ENCODE measurements at regions not wholly inside any gene's neighbourhood (a gene's known extent, or its start where the extent isn't known, plus 50 kb on each side); places are given as distances from the start of the nearest gene placed in this dataset.

DNA sequence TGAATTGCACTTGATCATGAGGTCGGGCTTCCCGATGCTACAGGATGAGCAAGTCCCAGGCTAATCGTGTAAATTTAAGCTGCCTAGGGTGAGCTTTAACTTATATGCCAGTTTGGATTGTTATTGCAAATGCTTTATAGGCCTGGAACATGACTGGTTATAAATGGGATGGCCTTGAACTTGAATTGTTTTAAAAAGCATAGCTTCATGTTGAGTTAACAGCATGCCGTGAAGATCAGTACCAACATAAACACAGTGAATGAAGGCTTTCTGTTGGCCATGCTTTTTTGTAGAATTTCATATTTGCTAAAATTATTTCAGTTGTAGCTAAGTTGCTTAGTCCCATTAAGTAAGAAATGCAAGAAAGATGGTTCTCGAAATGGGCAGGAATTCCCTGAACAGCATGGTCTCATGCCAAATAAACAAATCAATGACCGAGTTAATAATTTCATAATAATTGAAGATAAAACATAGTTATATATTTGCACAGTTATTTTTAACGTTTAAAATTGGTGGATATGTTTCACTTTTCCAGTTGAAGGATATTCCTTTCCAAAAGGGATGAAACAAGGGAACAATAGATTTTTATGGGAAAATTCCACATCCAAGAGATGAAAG is 76.6 kb upstream of the ARID1B start:
- H3K4me3 ChIP-seq (ENCODE audit: low read length), result no peak overlapping the region
- no peak overlapping the region for H2AFZ ChIP-seq (ENCODE audit: low read depth, low read length)
- peaks cover 3% of the 10 kb centered on the region for H3K27me3 ChIP-seq (ENCODE audit: insufficient read depth, low read length)
- no peaks in the 10 kb centered on the region for H3K9me3 ChIP-seq (ENCODE audit: low read length)
- H3K36me3 ChIP-seq (ENCODE audit: insufficient read depth, low read length), result no peaks in the 10 kb centered on the region
- H3K4me1 ChIP-seq (ENCODE audit: insufficient read depth, low read length), result no peaks in the 10 kb centered on the region

DNA sequence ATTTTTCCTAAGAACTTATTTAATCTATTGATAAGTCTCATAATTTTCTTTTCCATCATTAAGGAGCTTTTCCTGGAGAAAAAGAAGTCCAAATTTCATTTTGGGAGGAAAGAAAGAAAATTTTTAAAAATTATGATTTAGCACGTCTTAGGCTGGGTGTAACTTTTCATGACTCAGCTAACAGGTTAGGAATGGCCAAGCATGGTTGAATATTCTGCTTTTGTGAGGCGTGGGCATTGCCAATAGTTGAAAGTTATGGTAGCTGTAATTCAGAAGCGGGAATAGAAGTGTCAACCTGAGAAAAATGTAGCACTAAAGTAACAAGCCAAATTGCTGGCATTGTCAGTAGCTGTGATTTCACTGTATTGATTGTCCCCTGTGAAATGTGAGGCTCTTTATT is 77.2 kb upstream of the ARID1B start:
- no peaks in the 10 kb centered on the region for H3K4me1 ChIP-seq (ENCODE audit: insufficient read depth, low read length)

DNA sequence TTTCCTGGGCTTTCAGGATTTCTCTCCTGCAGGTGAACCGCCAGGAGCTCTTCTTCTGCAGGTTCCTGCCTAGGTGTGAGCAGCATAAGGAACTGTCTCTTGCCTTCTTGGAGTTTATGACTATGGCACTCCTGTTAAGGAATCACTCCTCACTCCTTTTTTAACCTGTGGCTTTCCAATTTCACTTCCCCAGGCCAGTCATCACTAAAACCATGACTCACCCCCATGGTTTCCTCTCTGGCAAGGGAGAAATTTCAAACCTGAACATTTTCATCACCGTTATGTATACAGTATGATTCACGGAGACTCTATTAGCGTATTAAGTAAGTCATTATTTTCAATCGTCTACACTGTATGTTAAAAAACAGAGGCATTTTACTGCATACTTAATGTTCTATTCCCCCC is 78.2 kb upstream of the ARID1B start:
- no peak overlapping the region for H2AFZ ChIP-seq (ENCODE audit: low read depth, low read length)
- H3K36me3 ChIP-seq (ENCODE audit: insufficient read depth, low read length), result no peaks in the 10 kb centered on the region
- H3K4me1 ChIP-seq (ENCODE audit: insufficient read depth, low read length), result no peaks in the 10 kb centered on the region
- peaks cover 3% of the 10 kb centered on the region for H3K27me3 ChIP-seq (ENCODE audit: insufficient read depth, low read length)
- H3K9me3 ChIP-seq (ENCODE audit: low read length), result no peaks in the 10 kb centered on the region
- no peak overlapping the region for H3K4me3 ChIP-seq (ENCODE audit: low read length)

More for the DNA sequence above, 77.2 kb upstream of the ARID1B start:
- H2AFZ ChIP-seq (ENCODE audit: low read depth, low read length), result no peak overlapping the region
- H3K4me3 ChIP-seq (ENCODE audit: low read length), result no peak overlapping the region
- H3K36me3 ChIP-seq (ENCODE audit: insufficient read depth, low read length), result no peaks in the 10 kb centered on the region
- H3K27me3 ChIP-seq (ENCODE audit: insufficient read depth, low read length), result peaks cover 3% of the 10 kb centered on the region
- H3K9me3 ChIP-seq (ENCODE audit: low read length), result no peaks in the 10 kb centered on the region

DNA sequence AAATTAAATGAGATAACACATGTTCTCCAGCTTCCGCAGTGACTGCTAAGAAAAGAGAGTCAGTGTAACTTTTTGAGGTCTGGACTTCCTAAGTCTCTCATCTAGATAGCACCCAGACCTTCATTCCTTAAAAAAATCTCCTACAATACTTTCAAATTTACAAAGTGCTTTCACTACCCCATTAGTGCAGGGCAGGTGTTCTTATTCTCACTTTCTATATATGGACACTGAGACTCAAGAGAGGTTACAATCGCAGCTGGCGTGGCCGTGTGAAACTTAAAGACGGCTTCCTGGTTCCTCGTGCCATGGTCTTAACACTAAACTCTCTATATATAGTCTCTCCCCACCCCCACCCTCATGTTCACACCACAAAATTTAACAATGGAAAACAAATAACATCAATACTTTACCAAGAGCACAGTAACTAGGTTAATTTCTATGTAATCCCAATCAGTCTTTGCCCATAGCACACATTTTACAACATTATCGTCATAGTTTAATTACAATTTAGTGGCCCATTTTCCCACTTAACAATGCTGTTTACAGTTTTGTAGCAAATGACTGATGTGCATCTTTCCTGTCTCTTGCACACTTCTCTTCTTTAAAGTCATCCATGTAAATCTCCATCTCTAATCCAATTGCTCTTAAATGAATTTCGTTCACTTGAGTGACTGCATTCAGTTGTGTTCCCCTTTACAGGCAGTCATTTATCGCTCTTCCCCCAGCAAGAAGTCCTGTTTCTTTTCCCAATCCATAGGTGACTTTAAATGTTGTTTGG is 78.8 kb upstream of the ARID1B start:
- no peak overlapping the region for H2AFZ ChIP-seq (ENCODE audit: low read depth, low read length)
- no peaks in the 10 kb centered on the region for H3K36me3 ChIP-seq (ENCODE audit: insufficient read depth, low read length)
- H3K4me3 ChIP-seq (ENCODE audit: low read length), result no peak overlapping the region
- no peaks in the 10 kb centered on the region for H3K9me3 ChIP-seq (ENCODE audit: low read length)
- H3K4me1 ChIP-seq (ENCODE audit: insufficient read depth, low read length), result no peaks in the 10 kb centered on the region
- peaks cover 3% of the 10 kb centered on the region for H3K27me3 ChIP-seq (ENCODE audit: insufficient read depth, low read length)

DNA sequence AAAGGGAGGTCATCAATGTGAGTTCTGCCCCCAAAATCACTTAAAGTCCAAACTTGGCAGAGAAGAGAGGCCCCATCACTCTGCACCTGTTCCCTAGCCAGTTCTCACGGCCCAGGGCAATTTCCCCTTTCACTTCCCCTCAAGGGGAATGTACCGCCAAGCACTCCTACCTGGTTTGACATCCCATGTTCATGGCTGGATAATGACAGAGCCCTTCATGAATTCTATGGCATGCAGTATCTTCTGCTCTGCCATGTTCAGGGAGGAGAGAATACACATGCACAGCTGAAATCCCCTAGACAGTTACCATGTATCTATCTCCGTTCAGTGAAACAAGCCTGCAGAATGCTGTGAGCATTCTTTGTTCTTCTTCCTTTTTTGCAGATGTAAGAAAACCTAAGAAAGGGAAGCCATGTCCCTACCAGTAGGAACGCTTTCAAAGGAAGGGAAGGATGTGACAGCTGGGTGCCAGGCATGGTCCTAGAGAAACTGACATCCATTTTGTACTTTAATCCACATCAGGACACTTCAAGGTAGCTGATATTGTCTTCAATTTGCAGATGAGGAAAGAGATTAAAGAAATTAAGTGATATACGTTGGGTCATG is 79.8 kb upstream of the ARID1B start:
- no peaks in the 10 kb centered on the region for H3K4me1 ChIP-seq (ENCODE audit: insufficient read depth, low read length)
- no peaks in the 10 kb centered on the region for H3K9me3 ChIP-seq (ENCODE audit: low read length)
- H3K36me3 ChIP-seq (ENCODE audit: insufficient read depth, low read length), result no peaks in the 10 kb centered on the region
- no peak overlapping the region for H2AFZ ChIP-seq (ENCODE audit: low read depth, low read length)
- H3K27me3 ChIP-seq (ENCODE audit: insufficient read depth, low read length), result peaks cover 3% of the 10 kb centered on the region
- no peak overlapping the region for H3K4me3 ChIP-seq (ENCODE audit: low read length)

DNA sequence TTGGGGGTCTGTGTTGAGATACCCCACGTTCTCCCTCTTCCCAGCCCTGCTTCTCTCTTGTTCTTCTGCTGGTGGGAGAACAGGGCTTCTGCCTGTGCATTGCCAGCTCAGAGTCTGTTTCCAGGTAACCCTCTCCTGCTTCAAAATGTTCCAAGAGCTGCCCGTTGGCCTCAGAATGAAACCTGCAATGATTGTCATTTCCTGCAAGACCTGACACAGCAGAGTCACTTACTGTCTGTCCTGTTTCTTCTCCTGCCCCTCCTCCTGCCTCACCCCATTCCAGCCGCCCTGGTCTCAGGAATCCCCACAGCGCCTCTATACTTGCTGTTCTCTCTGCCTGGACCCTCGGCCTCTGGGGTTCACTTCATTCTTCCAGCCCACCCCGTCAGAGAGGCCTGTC is 81.4 kb upstream of the ARID1B start:
- no peaks in the 10 kb centered on the region for H3K36me3 ChIP-seq (ENCODE audit: insufficient read depth, low read length)
- no peak overlapping the region for H3K4me3 ChIP-seq (ENCODE audit: low read length)
- H2AFZ ChIP-seq (ENCODE audit: low read depth, low read length), result no peak overlapping the region
- H3K27me3 ChIP-seq (ENCODE audit: insufficient read depth, low read length), result peaks cover 5% of the 10 kb centered on the region
- H3K4me1 ChIP-seq (ENCODE audit: insufficient read depth, low read length), result no peaks in the 10 kb centered on the region
- no peaks in the 10 kb centered on the region for H3K9me3 ChIP-seq (ENCODE audit: low read length)

DNA sequence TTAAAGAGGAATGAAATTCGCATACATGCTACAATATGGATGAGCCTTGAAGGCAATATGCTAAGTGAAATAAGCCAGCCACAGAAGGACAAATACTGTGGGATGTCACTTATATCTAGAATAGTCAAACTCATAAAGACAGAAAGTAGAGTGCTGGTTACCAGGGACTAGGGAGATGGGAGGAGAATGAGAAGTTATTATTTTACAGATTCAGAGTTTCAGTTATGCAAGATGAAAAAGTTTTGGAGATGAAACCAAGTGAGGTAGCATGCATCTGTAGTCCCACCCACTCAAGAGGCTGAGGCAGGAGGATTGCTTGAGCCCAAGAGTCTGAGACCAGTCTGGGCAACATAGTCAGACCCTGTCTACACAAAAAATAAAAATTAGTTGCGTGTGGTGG is 82.5 kb upstream of the ARID1B start:
- Histone ChIP-seq H3K36me3 (ENCODE audit: insufficient read depth, low read length) (no peaks in the 10 kb centered on the region), H3K27me3 (ENCODE audit: insufficient read depth, low read length) (peaks cover 6% of the 10 kb centered on the region), H3K9me3 (ENCODE audit: low read length) (no peaks in the 10 kb centered on the region), H3K4me3 (ENCODE audit: low read length) (no peak overlapping the region), H3K4me1 (ENCODE audit: insufficient read depth, low read length) (no peaks in the 10 kb centered on the region), H2AFZ (ENCODE audit: low read depth, low read length) (no peak overlapping the region)

DNA sequence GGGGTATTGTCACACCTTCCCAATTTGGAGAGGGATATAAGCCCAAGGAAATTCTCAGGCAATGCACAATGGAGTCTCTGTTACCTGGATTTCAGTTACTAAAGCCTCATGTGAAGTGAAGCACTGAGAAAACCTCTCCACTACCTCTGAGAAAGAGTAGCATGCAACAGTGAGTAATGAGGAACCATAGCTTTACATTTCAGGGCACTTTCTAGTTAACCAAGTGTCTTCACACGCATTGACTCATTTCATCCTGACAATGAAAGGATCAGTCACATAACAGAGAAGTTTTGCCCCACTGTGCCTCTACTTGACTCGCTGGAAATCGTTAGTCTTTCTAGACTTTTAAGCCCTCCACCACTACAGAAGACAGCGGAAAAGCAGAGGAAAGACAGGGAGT is 86.2 kb upstream of the ARID1B start:
- Histone ChIP-seq H3K4me1 (ENCODE audit: insufficient read depth, low read length) (peaks cover 3% of the 10 kb centered on the region), H3K4me3 (ENCODE audit: low read length) (no peak overlapping the region), H3K9me3 (ENCODE audit: low read length) (no peaks in the 10 kb centered on the region), H3K36me3 (ENCODE audit: insufficient read depth, low read length) (no peaks in the 10 kb centered on the region), H3K27me3 (ENCODE audit: insufficient read depth, low read length) (peaks cover 11% of the 10 kb centered on the region), H2AFZ (ENCODE audit: low read depth, low read length) (no peak overlapping the region)

DNA sequence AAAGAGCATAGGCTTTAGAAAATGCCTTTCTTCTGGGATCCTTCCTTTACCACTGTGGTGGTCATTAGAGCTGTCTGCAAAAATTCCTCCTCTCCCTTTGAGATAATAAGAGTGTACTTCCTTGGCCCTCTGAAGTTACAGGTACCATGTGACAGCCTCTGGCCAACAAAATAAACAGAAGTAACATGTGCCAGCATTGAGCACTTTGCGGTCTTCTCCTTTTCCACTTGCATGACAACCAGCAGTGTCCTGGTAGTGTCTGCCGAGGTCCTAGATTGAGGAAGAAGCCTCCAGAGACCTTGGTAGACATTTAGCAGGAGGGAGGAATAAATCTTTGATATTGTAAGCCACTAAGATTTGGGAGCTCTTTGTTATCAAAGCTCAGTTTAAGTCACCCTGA is 87.5 kb upstream of the ARID1B start:
- no peaks in the 10 kb centered on the region for H3K36me3 ChIP-seq (ENCODE audit: insufficient read depth, low read length)
- peaks cover 10% of the 10 kb centered on the region for H3K4me1 ChIP-seq (ENCODE audit: insufficient read depth, low read length)
- no peak overlapping the region for H2AFZ ChIP-seq (ENCODE audit: low read depth, low read length)
- peaks cover 8% of the 10 kb centered on the region for H3K27me3 ChIP-seq (ENCODE audit: insufficient read depth, low read length)
- no peaks in the 10 kb centered on the region for H3K9me3 ChIP-seq (ENCODE audit: low read length)
- no peak overlapping the region for H3K4me3 ChIP-seq (ENCODE audit: low read length)

DNA sequence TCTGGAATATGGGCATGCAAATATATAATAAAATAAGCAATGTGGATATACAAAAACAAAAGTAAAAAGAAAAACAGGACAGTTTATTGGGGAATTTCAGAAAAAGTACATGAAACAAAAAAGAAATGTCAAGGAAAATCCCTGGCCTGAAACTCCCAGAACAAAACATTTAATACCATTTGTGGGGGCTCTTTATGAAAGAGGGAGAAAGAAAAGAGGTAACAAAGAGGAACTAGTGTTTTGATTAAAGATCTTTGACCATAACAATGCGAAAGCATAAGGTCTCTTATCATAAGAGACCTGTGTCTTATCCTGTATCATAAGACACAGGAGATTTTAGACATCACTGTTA is 88.6 kb upstream of the ARID1B start:
- peaks cover 8% of the 10 kb centered on the region for H3K27me3 ChIP-seq (ENCODE audit: insufficient read depth, low read length)
- no peak overlapping the region for H3K4me3 ChIP-seq (ENCODE audit: low read length)
- no peaks in the 10 kb centered on the region for H3K36me3 ChIP-seq (ENCODE audit: insufficient read depth, low read length)
- no peaks in the 10 kb centered on the region for H3K9me3 ChIP-seq (ENCODE audit: low read length)
- peaks cover 10% of the 10 kb centered on the region for H3K4me1 ChIP-seq (ENCODE audit: insufficient read depth, low read length)
- H2AFZ ChIP-seq (ENCODE audit: low read depth, low read length), result no peak overlapping the region

DNA sequence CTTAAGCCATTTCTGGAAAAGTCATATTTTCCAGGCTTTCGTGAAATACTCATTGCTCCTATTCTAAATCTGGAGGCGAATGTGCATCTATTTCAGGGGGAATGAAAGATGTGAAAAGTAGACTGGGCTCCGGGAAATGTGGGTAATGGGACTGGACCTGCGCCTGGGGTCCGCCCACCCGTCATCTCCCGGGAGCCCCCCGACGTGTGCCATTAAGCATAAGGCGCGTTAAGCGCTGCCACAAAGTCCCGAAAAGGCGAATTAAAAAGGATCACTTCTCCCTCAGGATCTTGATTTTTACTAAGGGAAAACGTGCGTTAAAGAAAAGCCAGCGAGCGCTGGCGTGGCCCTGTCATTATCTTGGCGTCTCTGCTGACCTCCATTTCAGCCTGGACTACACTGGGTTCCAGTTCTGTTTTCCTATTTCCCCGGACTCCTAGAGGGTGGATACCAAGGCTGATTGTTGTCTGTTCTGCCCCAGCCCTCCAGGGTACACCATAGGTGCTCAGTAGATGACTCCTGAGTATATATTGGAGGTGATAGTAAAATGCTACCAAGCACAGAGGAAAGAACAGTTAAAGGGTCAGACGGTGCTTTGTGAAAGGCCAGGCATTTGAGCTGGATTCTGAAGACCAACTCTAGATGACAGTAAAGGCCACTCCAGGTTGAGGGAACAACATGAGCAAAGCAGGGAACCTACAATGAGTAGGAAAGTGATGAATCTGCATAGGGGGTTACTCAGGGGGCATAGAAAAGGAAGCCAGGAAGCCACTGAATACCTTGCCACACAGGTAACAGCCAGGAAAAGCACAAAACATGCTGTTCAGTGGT is 89.2 kb upstream of the ARID1B start:
- Histone ChIP-seq H3K36me3 (ENCODE audit: insufficient read depth, low read length) (no peaks in the 10 kb centered on the region), H3K9me3 (ENCODE audit: low read length) (no peaks in the 10 kb centered on the region), H3K4me1 (ENCODE audit: insufficient read depth, low read length) (peaks cover 10% of the 10 kb centered on the region), H2AFZ (ENCODE audit: low read depth, low read length) (peak overlapping the region; percentile 97), H3K27me3 (ENCODE audit: insufficient read depth, low read length) (peaks cover 8% of the 10 kb centered on the region), H3K4me3 (ENCODE audit: low read length) (peak overlapping the region; percentile 80)

DNA sequence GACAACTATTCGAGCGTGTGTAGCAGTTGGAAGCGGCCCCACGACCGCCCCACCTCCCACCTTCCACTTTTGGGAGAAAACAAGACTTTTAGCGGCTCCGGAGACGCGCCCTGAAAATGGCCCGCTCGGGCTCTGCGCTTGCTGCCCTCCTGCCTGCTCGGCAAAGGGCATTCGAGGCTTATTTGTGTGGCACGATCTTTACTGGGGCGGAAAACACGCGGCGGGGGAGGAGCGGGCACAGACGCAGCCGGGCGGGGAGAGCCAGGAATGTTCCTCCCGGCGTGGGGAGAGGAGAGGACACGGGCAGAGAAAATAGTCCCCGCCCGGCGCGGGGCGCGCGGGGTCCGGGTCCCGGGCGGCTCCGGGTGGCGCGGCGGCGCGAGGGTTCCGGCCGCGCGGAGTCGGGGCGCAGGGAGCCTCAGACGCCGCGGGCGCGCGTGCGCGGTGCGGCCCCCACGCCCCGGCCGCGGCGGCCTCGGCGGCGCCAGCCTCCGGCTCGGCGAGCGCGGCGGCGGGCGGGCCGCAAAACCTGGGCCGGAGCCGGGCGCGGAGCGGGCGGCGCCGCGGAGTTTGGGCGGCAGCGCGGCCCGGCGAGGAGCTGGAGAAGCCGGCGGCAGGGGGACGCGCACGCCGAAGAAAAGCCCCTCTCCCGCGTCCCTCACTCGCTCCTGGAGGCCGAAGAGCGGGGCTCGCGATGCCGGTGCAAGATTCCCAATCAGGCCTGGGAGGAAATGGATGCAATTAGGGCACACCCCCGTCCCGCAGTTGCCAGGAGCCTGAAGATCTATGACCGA is 90.0 kb upstream of the ARID1B start:
- Histone ChIP-seq H3K4me1 (ENCODE audit: insufficient read depth, low read length) (peaks cover 10% of the 10 kb centered on the region), H3K4me3 (ENCODE audit: low read length) (peak overlapping the region; percentile 93), H3K27me3 (ENCODE audit: insufficient read depth, low read length) (peaks cover 8% of the 10 kb centered on the region), H3K36me3 (ENCODE audit: insufficient read depth, low read length) (no peaks in the 10 kb centered on the region), H3K9me3 (ENCODE audit: low read length) (no peaks in the 10 kb centered on the region), H2AFZ (ENCODE audit: low read depth, low read length) (peak overlapping the region; percentile 97)
